ENCODE measurements at regions not wholly inside any gene's neighbourhood (a gene's known extent, or its start where the extent isn't known, plus 50 kb on each side); places are given as distances from the start of the nearest gene placed in this dataset.

DNA sequence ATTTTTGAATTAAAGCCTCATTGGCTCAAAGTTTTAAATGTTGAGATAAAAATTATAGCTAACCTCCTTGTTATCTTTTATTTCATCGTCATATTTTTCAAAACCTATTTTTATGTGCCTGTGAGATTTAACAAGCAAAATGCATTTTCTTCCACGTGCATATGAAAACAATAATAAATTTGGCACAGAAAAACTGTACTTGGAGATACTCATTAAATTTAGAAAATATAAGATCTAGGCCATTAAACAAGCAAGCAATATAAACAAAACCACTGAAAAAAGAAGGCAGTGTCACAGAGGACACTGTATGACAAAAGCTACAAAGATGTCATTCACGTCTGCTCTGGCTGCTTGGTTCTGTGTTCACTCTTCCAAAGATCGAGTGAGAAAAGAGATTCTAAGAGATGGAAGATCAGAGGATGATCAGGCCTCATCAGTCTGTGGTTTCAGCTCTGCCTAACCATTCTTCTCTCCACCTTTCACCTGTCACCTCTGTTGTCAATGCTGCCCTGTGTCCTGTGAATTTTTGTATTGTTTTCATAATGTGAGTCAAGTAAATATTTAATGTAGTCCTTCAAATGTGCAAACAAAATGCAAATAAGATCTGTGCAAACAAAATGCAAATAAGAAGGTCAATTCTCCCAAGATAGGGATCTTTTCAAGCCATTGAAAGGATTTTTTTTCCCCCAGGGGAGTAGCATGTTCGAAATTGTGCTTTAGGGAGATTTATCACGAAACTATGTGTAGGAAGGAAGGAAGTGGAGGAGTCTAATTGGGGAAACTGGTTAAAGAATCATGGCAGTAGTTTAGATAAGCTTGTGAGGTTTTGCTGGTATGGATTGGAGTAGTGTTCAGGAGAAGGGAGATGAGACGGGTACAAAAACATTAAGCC, 138.7 kb upstream of the RBMS1 start:
- FAIRE-seq: no peak

GRCh38 chr2:160634436-160634835, 140.8 kb upstream of the RBMS1 start:
- no peak for FAIRE-seq

DNA sequence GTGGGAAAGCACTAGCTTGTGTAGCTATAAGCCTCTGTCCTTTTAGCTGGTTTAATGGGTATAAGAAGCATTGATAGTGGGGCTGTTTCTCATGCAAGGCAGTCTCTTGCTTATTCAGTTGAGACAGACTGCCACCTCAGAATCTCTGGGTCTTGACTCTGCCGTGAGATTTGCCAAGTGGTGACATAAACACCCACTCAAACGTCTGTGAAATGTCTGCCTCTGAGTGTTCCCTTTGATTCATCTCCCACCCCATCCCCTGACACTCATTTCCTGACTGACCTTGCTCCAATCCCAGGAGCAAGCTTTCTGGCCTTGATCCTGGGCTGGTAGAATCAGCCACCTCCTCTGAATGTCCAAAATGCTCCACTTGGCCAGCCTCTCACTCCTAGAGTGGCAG, 141.9 kb upstream of the RBMS1 start:
- no peak for FAIRE-seq

- FAIRE-seq: no peak
Measured at GRCh38 chr2:160639472-160639871, 145.9 kb upstream of the RBMS1 start.

DNA sequence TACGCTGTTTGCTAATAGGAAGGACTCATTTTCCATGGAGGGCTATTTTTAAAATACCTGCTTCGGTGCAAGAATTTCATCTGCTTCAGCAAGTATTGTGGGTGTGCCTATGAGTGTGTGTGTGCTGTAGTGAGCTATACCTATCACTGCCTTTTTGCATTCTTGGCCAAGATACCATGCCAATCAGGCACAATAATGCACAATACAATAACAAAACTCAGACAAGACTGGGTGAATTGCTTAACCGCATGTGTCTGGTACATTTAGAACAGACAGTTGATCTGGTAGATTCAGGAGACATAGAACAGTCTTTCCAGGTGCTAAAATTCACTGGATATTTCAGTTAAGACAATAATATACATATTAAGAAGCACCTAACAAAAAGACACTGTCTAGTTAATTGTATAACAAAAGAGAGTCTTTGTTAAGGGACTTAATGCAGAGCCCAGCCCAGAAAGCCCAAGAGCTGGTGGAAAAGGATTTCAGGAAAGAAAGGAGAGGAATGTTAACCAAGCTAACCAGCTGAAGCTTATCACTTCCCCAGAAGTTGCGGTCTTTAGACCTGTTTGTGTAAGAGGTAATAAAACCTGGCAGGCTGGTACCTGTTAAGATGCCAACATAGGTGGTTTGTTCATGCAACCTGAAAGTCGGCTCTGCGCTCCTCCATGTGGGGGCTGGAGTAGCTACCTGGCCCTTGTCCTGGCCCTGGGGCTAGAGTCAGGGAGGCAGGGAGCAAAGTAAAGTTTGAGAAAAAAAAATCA, 153.3 kb upstream of the RBMS1 start:
- no peak for FAIRE-seq

DNA sequence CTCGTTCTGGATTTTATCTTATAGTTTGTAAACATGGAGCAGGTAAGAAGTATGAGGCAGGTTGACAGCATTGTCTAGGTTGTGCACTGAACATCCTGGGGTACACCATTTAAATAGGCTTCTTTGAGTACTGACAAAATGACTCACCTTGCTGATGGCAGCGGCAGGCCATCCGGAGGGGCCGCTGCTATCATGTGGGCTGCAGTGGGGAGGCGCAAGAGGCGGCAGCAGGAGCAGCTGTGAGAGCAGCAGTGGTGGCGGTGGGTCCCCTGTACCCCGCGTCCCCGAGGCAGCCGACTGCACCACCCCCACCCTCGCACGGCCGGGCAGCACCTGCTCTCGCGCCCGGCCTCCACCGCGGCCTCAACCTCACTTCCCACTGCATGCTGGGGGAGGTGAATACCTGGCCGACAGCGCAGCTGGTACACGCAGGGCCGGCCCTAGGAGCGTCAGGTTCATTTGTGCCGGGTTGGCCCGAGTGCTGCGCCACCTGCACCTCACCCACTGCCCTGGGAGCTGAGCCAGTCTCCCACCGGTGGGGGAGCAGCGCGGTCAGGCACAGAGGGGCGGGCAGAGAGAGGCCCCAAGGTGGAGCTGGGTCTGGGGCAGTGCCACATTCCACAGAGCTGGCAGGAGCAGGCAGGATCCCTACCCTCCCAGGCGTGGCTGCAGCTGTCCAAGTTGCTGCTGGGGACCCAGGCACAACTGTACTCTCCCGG, 154.5 kb upstream of the RBMS1 start:
- no peak for FAIRE-seq

- FAIRE-seq: no peak
Measured at GRCh38 chr2:160649698-160650097, 156.1 kb upstream of the RBMS1 start.

GRCh38 chr2:160650196-160651118, 156.8 kb upstream of the RBMS1 start:
- FAIRE-seq: no peak

DNA sequence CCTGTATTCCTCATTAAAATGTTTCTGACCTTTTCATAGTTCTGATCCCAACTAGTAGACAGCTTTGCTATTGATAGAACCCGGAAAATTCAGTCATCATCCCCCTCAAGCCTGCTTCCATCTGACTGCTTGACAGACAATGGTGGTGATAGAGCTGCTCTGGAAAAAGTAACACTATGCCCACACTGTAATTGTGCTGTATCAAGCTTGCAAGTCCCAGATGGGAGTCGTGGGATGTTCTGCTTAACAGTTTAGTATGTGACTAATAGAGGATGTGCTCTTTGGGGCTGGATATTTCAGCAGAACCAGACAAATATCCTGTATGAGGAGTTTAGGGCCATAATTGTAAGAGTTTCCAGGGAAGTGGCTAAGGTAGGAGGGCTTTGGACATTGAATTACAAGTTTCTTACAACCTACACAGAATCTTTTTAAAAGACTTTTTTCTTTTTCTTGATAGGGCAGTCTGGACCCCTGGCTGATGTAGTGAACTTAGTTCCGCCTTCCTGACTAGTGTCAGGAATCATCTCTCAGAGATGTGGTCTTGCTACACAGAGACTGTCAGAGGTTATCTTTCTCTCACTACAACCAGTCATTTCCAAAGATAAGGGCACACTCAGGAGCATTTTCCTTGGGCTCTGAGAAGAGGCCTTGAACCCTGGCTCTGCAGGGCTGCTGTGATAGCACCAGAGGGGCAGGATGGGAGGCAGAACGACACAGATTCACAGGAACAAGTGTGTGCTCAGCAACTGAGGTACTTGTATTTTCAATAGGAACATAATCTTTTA, 158.0 kb upstream of the RBMS1 start:
- no peak for FAIRE-seq

DNA sequence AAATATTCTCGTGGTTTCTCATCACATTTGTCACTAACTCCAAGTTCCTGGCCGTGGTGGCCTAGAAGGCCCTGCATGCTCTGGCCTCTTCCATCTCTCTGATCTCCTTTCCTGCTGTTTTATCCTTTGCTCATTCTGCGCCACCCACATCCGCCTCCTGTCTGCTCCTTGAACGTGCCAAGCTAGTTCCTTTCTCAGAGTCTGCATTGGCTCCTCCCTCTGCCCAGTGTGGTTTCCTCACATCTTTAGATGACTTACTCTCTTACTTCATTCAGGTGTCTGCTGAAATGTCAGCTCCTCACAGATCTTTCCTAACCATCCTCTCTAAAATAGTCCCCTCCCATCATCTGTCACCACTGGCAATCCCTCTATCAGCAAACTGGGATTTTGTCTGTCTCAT, 158.6 kb upstream of the RBMS1 start:
- FAIRE-seq: no peak

DNA sequence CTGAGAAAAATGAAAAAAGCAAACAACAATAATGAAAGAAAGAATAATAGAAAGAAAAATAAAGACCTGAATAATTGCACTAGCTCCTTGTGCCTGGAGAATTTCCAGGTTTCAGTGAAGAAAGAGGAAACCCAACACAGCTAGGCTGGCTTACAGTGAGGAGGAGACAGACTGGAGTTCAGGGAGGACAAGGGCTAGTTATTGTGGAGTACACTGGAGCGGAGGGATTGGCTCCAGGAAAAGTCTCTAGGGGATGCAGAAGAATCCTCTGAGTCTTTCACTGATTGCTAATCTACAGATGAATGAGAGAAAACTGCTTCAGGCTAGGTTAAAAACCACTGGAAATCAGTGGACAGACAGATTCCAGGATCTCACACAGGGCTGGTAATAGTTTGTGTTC, 163.6 kb upstream of the RBMS1 start:
- no peak for FAIRE-seq

- no peak for FAIRE-seq
Measured at GRCh38 chr2:160658851-160659250, 165.2 kb upstream of the RBMS1 start.

GRCh38 chr2:160660741-160661140, 167.1 kb upstream of the RBMS1 start:
- no peak for FAIRE-seq

- FAIRE-seq: no peak
Measured at GRCh38 chr2:160664603-160665140, 171.1 kb upstream of the RBMS1 start.

DNA sequence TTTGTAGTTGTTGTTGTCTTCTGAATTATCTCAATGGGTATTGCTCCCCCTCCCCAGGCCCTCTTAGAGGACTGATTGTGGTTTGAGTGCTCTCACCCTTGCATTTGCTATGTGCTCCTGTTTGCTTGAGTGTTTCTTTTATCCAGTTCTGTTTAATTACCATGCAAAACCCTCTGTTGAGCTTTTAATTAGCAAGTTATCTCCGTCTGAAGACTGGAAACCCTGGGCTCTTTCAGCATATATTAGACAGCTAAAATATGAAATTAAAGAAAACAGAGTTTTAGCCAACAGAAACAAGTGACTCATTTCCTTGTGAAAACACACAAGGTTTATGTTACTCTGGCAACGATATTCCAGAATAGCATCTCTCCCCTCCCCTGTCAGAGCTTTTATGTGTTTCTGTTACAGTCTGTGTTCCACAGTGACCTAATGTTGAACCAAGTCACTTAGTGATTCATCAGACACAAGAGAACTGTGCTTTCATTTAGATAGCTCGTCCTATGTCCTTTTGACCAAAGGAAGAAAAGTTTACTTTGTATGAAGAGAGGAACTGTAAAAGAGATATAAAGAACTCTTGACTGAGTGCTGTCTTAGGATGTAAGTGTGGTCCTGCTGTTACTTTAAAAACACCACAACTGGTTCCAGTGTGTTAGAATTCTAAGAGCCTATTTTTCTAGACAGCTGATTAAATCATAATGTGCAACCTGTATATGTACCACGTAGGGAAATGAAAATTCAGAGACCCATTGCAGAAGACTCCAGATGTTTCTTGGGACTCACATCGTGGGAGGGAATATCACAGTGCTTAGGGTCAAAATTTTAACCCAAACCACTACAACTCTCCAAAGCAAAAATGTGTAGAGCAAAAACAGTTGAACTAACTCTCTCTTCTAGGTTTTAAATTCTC, 172.8 kb upstream of the RBMS1 start:
- FAIRE-seq: peak; percentile 99

GRCh38 chr2:160667811-160668210, 174.2 kb upstream of the RBMS1 start:
- FAIRE-seq: no peak

- no peak for FAIRE-seq
Measured at GRCh38 chr2:160670618-160671017, 177.0 kb upstream of the RBMS1 start.

GRCh38 chr2:160672211-160672610, 178.6 kb upstream of the RBMS1 start:
- no peak for FAIRE-seq

DNA sequence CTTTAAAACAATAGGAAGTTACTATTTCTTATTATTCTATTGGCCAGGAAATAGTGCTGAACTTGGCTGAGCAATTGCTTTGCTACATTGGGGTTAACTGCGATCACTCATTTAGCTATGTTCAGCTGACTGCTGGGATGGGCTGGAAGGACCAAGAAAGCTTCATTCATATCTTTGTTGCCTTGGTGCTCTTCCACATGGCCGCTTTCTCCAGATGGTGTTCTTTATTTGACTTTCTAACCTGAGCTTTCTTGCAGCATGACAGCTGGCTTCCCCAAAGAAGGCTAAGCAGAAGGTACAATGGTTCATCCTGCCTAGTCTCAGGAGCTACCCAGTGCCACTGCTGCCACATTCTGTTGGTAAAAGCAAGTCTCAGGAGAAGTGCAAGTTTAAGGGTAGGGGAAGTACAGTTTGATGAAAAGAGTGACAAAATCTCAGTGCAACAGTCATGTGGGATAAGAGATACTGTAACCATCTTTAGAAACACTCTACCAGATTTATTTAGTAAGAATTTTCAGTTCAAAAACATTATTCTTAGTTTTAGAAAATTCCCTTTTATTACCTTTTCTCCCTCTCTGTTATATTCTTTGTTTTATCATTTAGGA, 180.6 kb upstream of the RBMS1 start:
- no peak for FAIRE-seq

DNA sequence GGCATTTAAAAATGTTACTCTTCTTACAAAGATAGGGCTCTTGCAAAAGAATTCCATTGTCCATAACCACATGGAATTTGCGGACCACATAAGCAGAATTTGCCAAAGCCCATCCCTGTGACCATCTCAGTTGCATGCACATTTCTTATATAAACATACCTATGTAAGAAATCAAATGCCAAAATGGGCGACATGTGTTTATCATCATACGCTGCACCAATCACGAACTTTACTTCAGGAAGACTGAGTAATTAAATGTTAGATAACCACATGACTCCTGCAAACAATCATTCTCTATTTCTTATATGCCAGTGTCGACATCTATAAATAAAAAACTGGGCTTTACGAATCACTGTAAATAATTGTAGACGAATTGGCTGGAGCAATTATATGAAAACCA, 186.1 kb upstream of the RBMS1 start:
- no peak for FAIRE-seq
